ENCODE measurements at regions not wholly inside any gene's neighbourhood (a gene's known extent, or its start where the extent isn't known, plus 50 kb on each side); places are given as distances from the start of the nearest gene placed in this dataset.

GRCh38 chr11:109749476-109749875 is 327.5 kb downstream of the C11orf87 start:
- CTCF ChIA-PET = no interaction called here
- POLR2A ChIA-PET = no interaction called here
- no peak overlapping the region for H3K27ac ChIP-seq (ENCODE audit: low read depth, low read length)
- H3K9me3 ChIP-seq (ENCODE audit: control insufficient read depth, insufficient read depth, low read length) = no peaks in the 10 kb centered on the region
- H3K4me3 ChIP-seq (ENCODE audit: low read depth, low read length) = no peak overlapping the region
- no peaks in the 10 kb centered on the region for H3K27me3 ChIP-seq (ENCODE audit: control insufficient read depth, insufficient read depth, low read length)
- no peak for DNase-seq (ENCODE audit: low read depth, low spot score)
- no peak for TF ChIP-seq CTCF (IDR thresholded peaks at IDR 0.05; ENCODE audit: low read depth, low read length)

- TF ChIP-seq CTCF (IDR thresholded peaks at IDR 0.05; ENCODE audit: low read depth, low read length) = no peak
- POLR2A ChIA-PET = no interaction called here
- Histone ChIP-seq H3K4me3 (ENCODE audit: low read depth, low read length) (no peak overlapping the region), H3K27ac (ENCODE audit: low read depth, low read length) (no peak overlapping the region), H3K27me3 (ENCODE audit: control insufficient read depth, insufficient read depth, low read length) (peaks cover 3% of the 10 kb centered on the region), H3K9me3 (ENCODE audit: control insufficient read depth, insufficient read depth, low read length) (no peaks in the 10 kb centered on the region)
- DNase-seq (ENCODE audit: low read depth, low spot score) = no peak
- CTCF ChIA-PET = no interaction called here
These were observed 329.0 kb downstream of the C11orf87 start for GRCh38 chr11:109750964-109751363.

GRCh38 chr11:109752212-109752825 is 330.3 kb downstream of the C11orf87 start:
- TF ChIP-seq CTCF (IDR thresholded peaks at IDR 0.05; ENCODE audit: low read depth, low read length) = no peak
- H3K4me3 ChIP-seq (ENCODE audit: low read depth, low read length) = no peak overlapping the region
- ChIA-PET POLR2A (no interaction called here), CTCF (no interaction called here)
- no peak overlapping the region for H3K27ac ChIP-seq (ENCODE audit: low read depth, low read length)
- H3K9me3 ChIP-seq (ENCODE audit: control insufficient read depth, insufficient read depth, low read length) = no peaks in the 10 kb centered on the region
- DNase-seq (ENCODE audit: low read depth, low spot score) = no peak
- peaks cover 3% of the 10 kb centered on the region for H3K27me3 ChIP-seq (ENCODE audit: control insufficient read depth, insufficient read depth, low read length)

- TF ChIP-seq CTCF (IDR thresholded peaks at IDR 0.05; ENCODE audit: low read depth, low read length) = no peak
- no peak overlapping the region for H3K4me3 ChIP-seq (ENCODE audit: low read depth, low read length)
- DNase-seq (ENCODE audit: low read depth, low spot score) = no peak
- H3K9me3 ChIP-seq (ENCODE audit: control insufficient read depth, insufficient read depth, low read length) = no peaks in the 10 kb centered on the region
- ChIA-PET CTCF (no interaction called here), POLR2A (no interaction called here)
- no peak overlapping the region for H3K27ac ChIP-seq (ENCODE audit: low read depth, low read length)
- peaks cover 3% of the 10 kb centered on the region for H3K27me3 ChIP-seq (ENCODE audit: control insufficient read depth, insufficient read depth, low read length)
These were observed 334.5 kb downstream of the C11orf87 start for GRCh38 chr11:109756521-109756920.

- ChIA-PET POLR2A (no interaction called here), CTCF (no interaction called here)
- no peak for TF ChIP-seq CTCF (IDR thresholded peaks at IDR 0.05; ENCODE audit: low read depth, low read length)
- no peaks in the 10 kb centered on the region for H3K9me3 ChIP-seq (ENCODE audit: control insufficient read depth, insufficient read depth, low read length)
- H3K4me3 ChIP-seq (ENCODE audit: low read depth, low read length) = no peak overlapping the region
- H3K27me3 ChIP-seq (ENCODE audit: control insufficient read depth, insufficient read depth, low read length) = peaks cover 3% of the 10 kb centered on the region
- DNase-seq (ENCODE audit: low read depth, low spot score) = no peak
- no peak overlapping the region for H3K27ac ChIP-seq (ENCODE audit: low read depth, low read length)
These were observed 335.0 kb downstream of the C11orf87 start for GRCh38 chr11:109756951-109757350.
